ENCODE measurements at regions not wholly inside any gene's neighbourhood (a gene's known extent, or its start where the extent isn't known, plus 50 kb on each side); places are given as distances from the start of the nearest gene placed in this dataset.

- Histone ChIP-seq H3K4me3 (no peak overlapping the region), H3K4me1 (no peaks in the 10 kb centered on the region), H3K27me3 (no peaks in the 10 kb centered on the region), H3K36me3 (no peaks in the 10 kb centered on the region), H3K9me3 (no peaks in the 10 kb centered on the region), H3K27ac (no peak overlapping the region)
- no peak for DNase-seq
- intact Hi-C loops (cut with DNase I; ENCODE audit: low total_unique reads): no loop called here
- no peak for TF ChIP-seq CTCF (IDR thresholded peaks at IDR 0.05)
These were observed 625.5 kb upstream of the WWC1 start for GRCh38 chr5:167665841-167666375.

- H3K36me3 ChIP-seq: no peaks in the 10 kb centered on the region
- H3K27ac ChIP-seq: no peak overlapping the region
- no peaks in the 10 kb centered on the region for H3K9me3 ChIP-seq
- H3K4me1 ChIP-seq: no peaks in the 10 kb centered on the region
- H3K27me3 ChIP-seq: no peaks in the 10 kb centered on the region
- TF ChIP-seq CTCF (IDR thresholded peaks at IDR 0.05): no peak
- no peak overlapping the region for H3K4me3 ChIP-seq
- no peak for DNase-seq
- intact Hi-C loops (cut with DNase I; ENCODE audit: low total_unique reads): no loop called here
These were observed 620.3 kb upstream of the WWC1 start for GRCh38 chr5:167671176-167671575.

- no peaks in the 10 kb centered on the region for H3K4me1 ChIP-seq
- H3K27me3 ChIP-seq: no peaks in the 10 kb centered on the region
- peaks cover 0 to 4% (median 0%) of the 10 kb centered on the region in 3 donors for H3K9me3 ChIP-seq
- TF ChIP-seq CTCF (IDR thresholded peaks at IDR 0.05): no peak
- H3K36me3 ChIP-seq: no peaks in the 10 kb centered on the region
- H3K27ac ChIP-seq: no peak overlapping the region
- no peak for DNase-seq
- no peak overlapping the region for H3K4me3 ChIP-seq
- intact Hi-C loops (cut with DNase I; ENCODE audit: low total_unique reads): no loop called here
These were observed 617.5 kb upstream of the WWC1 start for GRCh38 chr5:167673942-167674341.

- intact Hi-C loops (cut with DNase I; ENCODE audit: low total_unique reads): no loop called here
- H3K27ac ChIP-seq: no peak overlapping the region
- no peaks in the 10 kb centered on the region for H3K27me3 ChIP-seq
- no peaks in the 10 kb centered on the region for H3K4me1 ChIP-seq
- no peak for TF ChIP-seq CTCF (IDR thresholded peaks at IDR 0.05)
- peaks cover 0 to 13% (median 4%) of the 10 kb centered on the region in 3 donors for H3K9me3 ChIP-seq
- no peak for DNase-seq
- H3K4me3 ChIP-seq: no peak overlapping the region
- no peaks in the 10 kb centered on the region for H3K36me3 ChIP-seq
These were observed 613.0 kb upstream of the WWC1 start for GRCh38 chr5:167678481-167678880.

GRCh38 chr5:167684251-167684650 lies 607.2 kb upstream of the WWC1 start:
- H3K4me3 ChIP-seq: no peak overlapping the region
- TF ChIP-seq CTCF (IDR thresholded peaks at IDR 0.05): no peak
- intact Hi-C loops (cut with DNase I; ENCODE audit: low total_unique reads): no loop called here
- no peaks in the 10 kb centered on the region for H3K27me3 ChIP-seq
- peaks cover 0 to 9% (median 2%) of the 10 kb centered on the region in 4 donors for H3K4me1 ChIP-seq
- H3K36me3 ChIP-seq: no peaks in the 10 kb centered on the region
- DNase-seq: no peak
- peaks cover 0 to 9% (median 4%) of the 10 kb centered on the region in 3 donors for H3K9me3 ChIP-seq
- H3K27ac ChIP-seq: no peak overlapping the region

All from tibial artery (tissue), 4 donors.